Neural crest cell (in vitro differentiated cells): ENCODE measurements at regions not wholly inside any gene's neighbourhood (a gene's known extent, or its start where the extent isn't known, plus 50 kb on each side); places are given as distances from the start of the nearest gene placed in this dataset.

Experiments used
- DNase-seq: peaks from one replicate; pipeline ENCODE4 v3.0.0; 2021; ENCODE audit warnings: low read depth, mixed read lengths, low spot score
- H3K27ac Mint-ChIP-seq: one replicate; pipeline ENCODE4 v1.8.0; 2021; ENCODE audit warnings: mild to moderate bottlenecking, mixed read lengths; ENCODE audit not compliant: unreplicated experiment
- H3K27me3 Mint-ChIP-seq: 2 replicates; pipeline ENCODE4 v1.8.0; 2021; ENCODE audit warnings: low read depth, mild to moderate bottlenecking, mixed read lengths
- H3K36me3 Mint-ChIP-seq: 2 replicates; pipeline ENCODE4 v1.8.0; 2021; ENCODE audit warnings: low read depth, mild to moderate bottlenecking, mixed read lengths
- H3K4me1 Mint-ChIP-seq: 2 replicates; pipeline ENCODE4 v1.8.0; 2021; ENCODE audit warnings: mixed read lengths
- H3K4me3 Mint-ChIP-seq: one replicate; pipeline ENCODE4 v1.8.0; 2021; ENCODE audit warnings: mild to moderate bottlenecking, mixed read lengths
- H3K9me3 Mint-ChIP-seq: 2 replicates; pipeline ENCODE4 v1.8.0; 2021; ENCODE audit warnings: mixed read lengths
- CTCF ChIP-seq: fragments of 200-600 bp; sonication (generic); conservative IDR thresholded peaks from 2 replicates; pipeline ENCODE4 v1.5.0; 2021; ENCODE audit warnings: antibody characterized with exemption, mild to moderate bottlenecking

- H3K27ac Mint-ChIP-seq, result no peak overlapping the region
- TF ChIP-seq CTCF, result no peak
- no peak for DNase-seq
- peaks cover 12% of the 10 kb centered on the region for H3K36me3 Mint-ChIP-seq
- no peak overlapping the region for H3K4me3 Mint-ChIP-seq
- no peaks in the 10 kb centered on the region for H3K27me3 Mint-ChIP-seq
- H3K4me1 Mint-ChIP-seq, result no peaks in the 10 kb centered on the region
- peaks cover 9% of the 10 kb centered on the region for H3K9me3 Mint-ChIP-seq
Observed at GRCh38 chr6:112594886-112595594, 247.9 kb downstream of the RFPL4B start.

- DNase-seq, result no peak
- no peak for TF ChIP-seq CTCF
- Mint-ChIP-seq H3K4me1 (peaks cover 5% of the 10 kb centered on the region), H3K4me3 (no peak overlapping the region), H3K36me3 (peaks cover 18% of the 10 kb centered on the region), H3K27me3 (no peaks in the 10 kb centered on the region), H3K27ac (no peak overlapping the region), H3K9me3 (peaks cover 9% of the 10 kb centered on the region)
Observed at GRCh38 chr6:112595841-112596240, 248.7 kb downstream of the RFPL4B start.

GRCh38 chr6:112597176-112597575 is 250.0 kb downstream of the RFPL4B start:
- peaks cover 9% of the 10 kb centered on the region for H3K9me3 Mint-ChIP-seq
- TF ChIP-seq CTCF, result no peak
- DNase-seq, result no peak
- H3K4me3 Mint-ChIP-seq, result no peak overlapping the region
- peaks cover 20% of the 10 kb centered on the region for H3K36me3 Mint-ChIP-seq
- H3K27ac Mint-ChIP-seq, result no peak overlapping the region
- H3K27me3 Mint-ChIP-seq, result no peaks in the 10 kb centered on the region
- H3K4me1 Mint-ChIP-seq, result peaks cover 5% of the 10 kb centered on the region

- H3K4me3 Mint-ChIP-seq, result no peak overlapping the region
- H3K4me1 Mint-ChIP-seq, result peaks cover 5% of the 10 kb centered on the region
- peaks cover 11% of the 10 kb centered on the region for H3K9me3 Mint-ChIP-seq
- H3K36me3 Mint-ChIP-seq, result peaks cover 28% of the 10 kb centered on the region
- peak; percentile 16 for TF ChIP-seq CTCF
- H3K27me3 Mint-ChIP-seq, result no peaks in the 10 kb centered on the region
- no peak for DNase-seq
- H3K27ac Mint-ChIP-seq, result no peak overlapping the region
Observed at GRCh38 chr6:112600168-112600567, 253.0 kb downstream of the RFPL4B start.

GRCh38 chr6:112603726-112604125 is 256.6 kb downstream of the RFPL4B start:
- Mint-ChIP-seq H3K27me3 (no peaks in the 10 kb centered on the region), H3K4me3 (no peak overlapping the region), H3K27ac (no peak overlapping the region), H3K36me3 (peaks cover 35% of the 10 kb centered on the region), H3K9me3 (peaks cover 26% of the 10 kb centered on the region), H3K4me1 (peaks cover 5% of the 10 kb centered on the region)
- DNase-seq, result no peak
- TF ChIP-seq CTCF, result no peak
